ENCODE measurements at regions not wholly inside any gene's neighbourhood (a gene's known extent, or its start where the extent isn't known, plus 50 kb on each side); places are given as distances from the start of the nearest gene placed in this dataset.

DNA sequence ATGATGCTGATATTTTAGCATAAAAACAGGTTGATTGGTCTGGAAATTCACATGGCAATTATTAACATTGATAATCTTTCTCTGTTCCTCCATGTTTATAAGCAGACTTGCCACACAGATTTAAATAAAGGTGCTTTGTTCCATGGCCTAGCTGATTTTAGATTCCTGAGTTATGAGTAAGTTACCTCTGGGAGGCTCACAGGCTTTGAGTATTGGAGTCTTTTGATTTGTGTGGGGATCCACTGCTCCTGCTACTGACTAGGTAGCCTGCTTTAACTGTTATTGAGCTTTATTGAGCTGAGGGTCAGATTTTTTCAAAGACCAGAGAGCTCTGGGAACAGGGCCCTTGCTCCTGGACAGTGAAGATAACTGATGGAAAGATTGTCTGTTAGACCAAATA lies 166.1 kb downstream of the ANKRD30B start:
- Histone ChIP-seq H3K4me1 (ENCODE audit: low read depth) (peaks cover 8% of the 10 kb centered on the region), H3K4me3 (no peak overlapping the region), H3K36me3 (ENCODE audit: low read depth) (no peaks in the 10 kb centered on the region), H3K9me3 (no peaks in the 10 kb centered on the region)
- DNase-seq, result no peak
- TF ChIP-seq, protein P1, sequence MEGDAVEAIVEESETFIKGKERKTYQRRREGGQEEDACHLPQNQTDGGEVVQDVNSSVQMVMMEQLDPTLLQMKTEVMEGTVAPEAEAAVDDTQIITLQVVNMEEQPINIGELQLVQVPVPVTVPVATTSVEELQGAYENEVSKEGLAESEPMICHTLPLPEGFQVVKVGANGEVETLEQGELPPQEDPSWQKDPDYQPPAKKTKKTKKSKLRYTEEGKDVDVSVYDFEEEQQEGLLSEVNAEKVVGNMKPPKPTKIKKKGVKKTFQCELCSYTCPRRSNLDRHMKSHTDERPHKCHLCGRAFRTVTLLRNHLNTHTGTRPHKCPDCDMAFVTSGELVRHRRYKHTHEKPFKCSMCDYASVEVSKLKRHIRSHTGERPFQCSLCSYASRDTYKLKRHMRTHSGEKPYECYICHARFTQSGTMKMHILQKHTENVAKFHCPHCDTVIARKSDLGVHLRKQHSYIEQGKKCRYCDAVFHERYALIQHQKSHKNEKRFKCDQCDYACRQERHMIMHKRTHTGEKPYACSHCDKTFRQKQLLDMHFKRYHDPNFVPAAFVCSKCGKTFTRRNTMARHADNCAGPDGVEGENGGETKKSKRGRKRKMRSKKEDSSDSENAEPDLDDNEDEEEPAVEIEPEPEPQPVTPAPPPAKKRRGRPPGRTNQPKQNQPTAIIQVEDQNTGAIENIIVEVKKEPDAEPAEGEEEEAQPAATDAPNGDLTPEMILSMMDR (IDR thresholded peaks at IDR 0.05), result no peak
- ATAC-seq, result no peak
- intact Hi-C loops (cut with DNase I, micrococcal nuclease), result no loop called here

DNA sequence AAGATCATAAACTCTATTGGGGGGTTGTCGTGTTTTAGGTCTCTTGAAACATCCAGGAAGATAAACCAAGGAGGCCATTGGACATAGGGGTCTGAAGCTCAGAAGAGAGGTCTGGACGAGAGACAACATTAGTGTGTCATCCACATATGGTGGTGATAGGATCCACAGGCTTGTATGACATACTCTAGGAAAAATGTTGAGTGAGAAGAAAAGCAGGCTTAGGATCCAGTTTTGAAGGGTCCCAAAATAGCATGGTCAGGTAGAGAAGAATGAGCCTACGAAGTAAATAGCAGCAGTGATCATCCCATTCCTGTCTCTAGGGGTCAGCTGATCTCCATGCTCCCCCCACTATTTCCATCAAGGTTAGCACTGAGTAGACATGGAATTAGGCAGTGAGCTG lies 166.8 kb downstream of the ANKRD30B start:
- Histone ChIP-seq H3K36me3 (ENCODE audit: low read depth) (no peaks in the 10 kb centered on the region), H3K9me3 (no peaks in the 10 kb centered on the region), H3K4me3 (no peak overlapping the region), H3K4me1 (ENCODE audit: low read depth) (peaks cover 9% of the 10 kb centered on the region)
- intact Hi-C loops (cut with DNase I, micrococcal nuclease), result no loop called here
- ATAC-seq (no peak), DNase-seq (no peak)
- TF ChIP-seq, protein P1 (IDR thresholded peaks at IDR 0.05), result no peak

DNA sequence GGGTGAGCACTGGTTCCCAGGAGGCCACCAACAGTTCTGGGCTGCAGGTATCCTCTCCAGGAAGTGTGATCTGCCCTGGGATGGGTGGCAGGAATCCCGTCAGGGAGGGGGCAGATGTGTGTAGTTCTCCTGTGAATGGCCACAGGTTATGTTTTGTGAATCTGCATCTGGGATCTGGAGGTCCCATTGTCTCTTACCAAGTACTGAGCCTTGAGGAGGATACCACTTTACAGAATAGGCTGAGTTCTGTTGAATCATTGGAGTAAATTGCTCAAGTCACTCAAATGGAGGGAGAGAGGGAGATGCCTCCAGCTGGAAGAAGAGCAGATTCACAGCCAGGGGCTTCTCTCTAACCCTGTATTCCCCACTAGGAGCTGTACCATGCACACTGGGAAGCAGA lies 168.2 kb downstream of the ANKRD30B start:
- intact Hi-C loops (cut with DNase I, micrococcal nuclease), result no loop called here
- DNase-seq (no peak), ATAC-seq (no peak)
- Histone ChIP-seq H3K9me3 (no peaks in the 10 kb centered on the region), H3K36me3 (ENCODE audit: low read depth) (no peaks in the 10 kb centered on the region), H3K4me1 (ENCODE audit: low read depth) (peaks cover 23% of the 10 kb centered on the region), H3K4me3 (no peak overlapping the region)
- TF ChIP-seq, protein P1 (IDR thresholded peaks at IDR 0.05), result no peak

DNA sequence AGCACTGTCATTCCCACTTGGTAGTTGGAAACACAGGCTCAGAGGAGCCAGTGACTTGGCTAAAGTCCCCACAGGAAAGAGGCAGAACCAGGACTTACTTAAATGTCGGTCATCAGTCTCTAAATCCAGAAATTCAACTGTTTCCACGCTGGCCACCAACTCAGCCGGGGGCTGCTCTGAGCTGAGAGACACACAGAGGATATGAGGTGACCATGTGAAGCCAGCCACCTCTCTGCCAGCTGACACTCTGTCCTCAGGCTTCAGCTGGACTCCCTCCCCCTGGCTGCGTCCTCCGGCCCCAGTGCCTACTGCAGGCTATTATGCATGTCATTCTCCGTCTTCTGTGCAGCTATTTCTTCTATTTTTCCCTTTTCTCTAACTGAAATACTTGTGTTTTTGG lies 168.9 kb downstream of the ANKRD30B start:
- no peak for DNase-seq
- ATAC-seq, result no peak
- no peaks in the 10 kb centered on the region for H3K9me3 ChIP-seq
- peaks cover 26% of the 10 kb centered on the region for H3K4me1 ChIP-seq (ENCODE audit: low read depth)
- TF ChIP-seq, protein P1 (IDR thresholded peaks at IDR 0.05), result no peak
- no peak overlapping the region for H3K4me3 ChIP-seq
- no peaks in the 10 kb centered on the region for H3K36me3 ChIP-seq (ENCODE audit: low read depth)
- intact Hi-C loops (cut with DNase I, micrococcal nuclease), result no loop called here

DNA sequence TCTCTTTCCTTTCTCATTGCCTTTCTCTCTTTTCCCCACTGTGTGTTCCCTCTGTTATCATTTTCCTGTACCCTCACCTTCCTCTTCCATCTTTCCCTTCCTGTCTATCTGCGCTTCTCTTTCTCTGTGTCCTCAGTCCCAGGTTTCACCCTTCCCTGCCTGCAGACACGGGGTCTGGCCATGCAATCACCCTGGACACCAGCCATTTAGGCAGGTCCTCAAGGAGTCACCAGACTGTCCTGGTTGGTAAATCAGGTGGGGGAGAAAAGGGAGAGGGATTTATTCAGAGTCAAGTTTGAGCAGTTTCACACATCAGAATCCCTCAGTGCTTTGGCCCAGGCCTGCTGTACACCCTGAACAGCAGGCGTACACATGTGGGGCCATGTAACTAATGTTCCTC lies 169.3 kb downstream of the ANKRD30B start:
- Histone ChIP-seq H3K36me3 (ENCODE audit: low read depth) (no peaks in the 10 kb centered on the region), H3K9me3 (no peaks in the 10 kb centered on the region), H3K4me3 (no peak overlapping the region), H3K4me1 (ENCODE audit: low read depth) (peaks cover 31% of the 10 kb centered on the region)
- TF ChIP-seq, protein P1 (IDR thresholded peaks at IDR 0.05), result no peak
- no peak for ATAC-seq
- intact Hi-C loops (cut with DNase I, micrococcal nuclease), result no loop called here
- DNase-seq, result no peak

DNA sequence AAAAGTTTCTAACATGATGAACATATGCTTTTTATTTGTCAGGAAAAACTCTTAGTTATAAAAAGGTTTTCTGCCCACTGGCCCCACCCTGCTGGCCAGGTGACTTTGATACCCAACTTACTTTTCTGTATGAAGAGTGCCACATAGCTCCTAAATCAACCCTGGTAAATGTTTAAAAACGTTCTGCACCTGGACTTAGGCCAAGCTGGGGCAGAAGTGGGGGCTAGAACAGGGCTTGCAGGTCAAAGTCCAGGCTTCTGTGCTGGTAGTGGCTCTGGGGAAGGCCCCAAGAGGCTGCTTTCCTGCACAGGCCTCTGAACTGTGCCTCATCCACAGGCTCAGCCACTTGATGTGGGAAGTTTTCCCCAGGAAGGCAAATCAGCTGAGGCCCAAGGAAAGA lies 171.7 kb downstream of the ANKRD30B start:
- ATAC-seq, result peak; percentile 79
- TF ChIP-seq, protein P1 (IDR thresholded peaks at IDR 0.05), result no peak
- Histone ChIP-seq H3K36me3 (ENCODE audit: low read depth) (no peaks in the 10 kb centered on the region), H3K9me3 (no peaks in the 10 kb centered on the region), H3K4me3 (no peak overlapping the region), H3K4me1 (ENCODE audit: low read depth) (peaks cover 33% of the 10 kb centered on the region)
- intact Hi-C loops (cut with DNase I, micrococcal nuclease), result no loop called here
- peak; percentile 75 to 82 (median 79) for DNase-seq

Measured in mucosa of descending colon (tissue), 3 donors.